ENCODE measurements at regions not wholly inside any gene's neighbourhood (a gene's known extent, or its start where the extent isn't known, plus 50 kb on each side); places are given as distances from the start of the nearest gene placed in this dataset.

GRCh38 chr10:113259576-113260226 lies 293.2 kb upstream of the HABP2 start:
- no peak for DNase-seq (ENCODE audit: low read depth, low spot score)
- peaks cover 18% of the 10 kb centered on the region for H3K4me1 Mint-ChIP-seq
- H3K27me3 Mint-ChIP-seq (ENCODE audit: low read depth) = peaks cover 5% of the 10 kb centered on the region
- no peaks in the 10 kb centered on the region for H3K9me3 Mint-ChIP-seq
- no peak overlapping the region for H3K4me3 Mint-ChIP-seq
- no peaks in the 10 kb centered on the region for H3K36me3 Mint-ChIP-seq (ENCODE audit: low read depth)
- TF ChIP-seq CTCF (conservative IDR thresholded peaks at IDR 0.05) = no peak
- no peak overlapping the region for H3K27ac Mint-ChIP-seq (ENCODE audit: unreplicated experiment)

GRCh38 chr10:113261161-113261560 lies 291.7 kb upstream of the HABP2 start:
- peaks cover 15% of the 10 kb centered on the region for H3K4me1 Mint-ChIP-seq
- no peak for TF ChIP-seq CTCF (conservative IDR thresholded peaks at IDR 0.05)
- no peak overlapping the region for H3K4me3 Mint-ChIP-seq
- H3K36me3 Mint-ChIP-seq (ENCODE audit: low read depth) = no peaks in the 10 kb centered on the region
- no peak overlapping the region for H3K27ac Mint-ChIP-seq (ENCODE audit: unreplicated experiment)
- no peaks in the 10 kb centered on the region for H3K9me3 Mint-ChIP-seq
- H3K27me3 Mint-ChIP-seq (ENCODE audit: low read depth) = no peaks in the 10 kb centered on the region
- no peak for DNase-seq (ENCODE audit: low read depth, low spot score)

- Mint-ChIP-seq H3K9me3 (no peaks in the 10 kb centered on the region), H3K27ac (ENCODE audit: unreplicated experiment) (no peak overlapping the region), H3K4me1 (peaks cover 15% of the 10 kb centered on the region), H3K4me3 (no peak overlapping the region), H3K36me3 (ENCODE audit: low read depth) (no peaks in the 10 kb centered on the region), H3K27me3 (ENCODE audit: low read depth) (no peaks in the 10 kb centered on the region)
- TF ChIP-seq CTCF (conservative IDR thresholded peaks at IDR 0.05) = no peak
- no peak for DNase-seq (ENCODE audit: low read depth, low spot score)
Observed at GRCh38 chr10:113261611-113262091, 291.2 kb upstream of the HABP2 start.

- H3K9me3 Mint-ChIP-seq = no peaks in the 10 kb centered on the region
- TF ChIP-seq CTCF (conservative IDR thresholded peaks at IDR 0.05) = no peak
- no peaks in the 10 kb centered on the region for H3K27me3 Mint-ChIP-seq (ENCODE audit: low read depth)
- no peaks in the 10 kb centered on the region for H3K36me3 Mint-ChIP-seq (ENCODE audit: low read depth)
- no peak overlapping the region for H3K27ac Mint-ChIP-seq (ENCODE audit: unreplicated experiment)
- H3K4me3 Mint-ChIP-seq = no peak overlapping the region
- no peak for DNase-seq (ENCODE audit: low read depth, low spot score)
- H3K4me1 Mint-ChIP-seq = peaks cover 15% of the 10 kb centered on the region
Observed at GRCh38 chr10:113263056-113263455, 289.8 kb upstream of the HABP2 start.

GRCh38 chr10:113264333-113265131 lies 288.3 kb upstream of the HABP2 start:
- Mint-ChIP-seq H3K9me3 (no peaks in the 10 kb centered on the region), H3K27ac (ENCODE audit: unreplicated experiment) (no peak overlapping the region), H3K4me3 (no peak overlapping the region), H3K36me3 (ENCODE audit: low read depth) (no peaks in the 10 kb centered on the region), H3K27me3 (ENCODE audit: low read depth) (no peaks in the 10 kb centered on the region), H3K4me1 (peaks cover 15% of the 10 kb centered on the region)
- TF ChIP-seq CTCF (conservative IDR thresholded peaks at IDR 0.05) = no peak
- no peak for DNase-seq (ENCODE audit: low read depth, low spot score)

All from neural crest cell (in vitro differentiated cells).